A549 (cell line): ENCODE measurements at regions not wholly inside any gene's neighbourhood (a gene's known extent, or its start where the extent isn't known, plus 50 kb on each side); places are given as distances from the start of the nearest gene placed in this dataset.

ENCODE experiments used
- CEBPB ChIP-seq, 2 experiments: fragments of >200 bp in 1 of 2; sonication (Bioruptor Twin) in 1 of 2; formaldehyde crosslinking in 1 of 2; IDR thresholded peaks; 2 replicates each; pipeline ENCODE4 v1.6.1; 2012 to 2016
- EHMT2 ChIP-seq: fragments of 200-600 bp; sonication (generic); IDR thresholded peaks from 2 replicates; pipeline ENCODE4 v1.6.1; 2016; ENCODE audit warnings: antibody characterized with exemption, low read depth, mild to moderate bottlenecking, moderate library complexity
- EP300 ChIP-seq, 2 experiments: fragments of >200 bp; sonication (Bioruptor Twin); formaldehyde crosslinking; IDR thresholded peaks; 2 replicates in 1 of 2; 3 replicates in 1 of 2; pipeline ENCODE4 v1.6.1; 2016 to 2017
- ESRRA ChIP-seq: fragments of 150-350 bp; IDR thresholded peaks from 2 replicates; pipeline ENCODE4 v1.6.1; 2014; ENCODE audit warnings: mild to moderate bottlenecking, low read length, borderline replicate concordance
- FOSB ChIP-seq: fragments of 250-450 bp; sonication (Bioruptor Pico); IDR thresholded peaks from 2 replicates; pipeline ENCODE4 v1.5.0; 2020; ENCODE audit warnings: mild to moderate bottlenecking, moderate library complexity
- PHF8 ChIP-seq: fragments of 200-600 bp; sonication (generic); IDR thresholded peaks from 2 replicates; pipeline ENCODE4 v1.6.1; 2016; ENCODE audit warnings: low read depth, mild to moderate bottlenecking, antibody characterized with exemption, moderate library complexity, borderline replicate concordance
- POLR2A ChIP-seq: IDR thresholded peaks from 2 replicates; pipeline ENCODE4 v1.6.1; 2012; ENCODE audit warnings: mild to moderate bottlenecking, low read length
- POLR2AphosphoS2 ChIP-seq: conservative IDR thresholded peaks from 2 replicates; pipeline ENCODE4 v1.6.1; 2012; ENCODE audit warnings: low read length, improper control_type of control experiment, inconsistent platforms
- TP53 ChIP-seq: fragments of 250-450 bp; sonication (Bioruptor Pico); IDR thresholded peaks from 2 replicates; pipeline ENCODE4 v1.5.0; 2021; ENCODE audit warnings: mild to moderate bottlenecking, moderate library complexity
- ZC3H11A ChIP-seq: fragments of 450-650 bp; IDR thresholded peaks from 2 replicates; pipeline ENCODE4 v1.6.1; 2014; ENCODE audit warnings: antibody characterized with exemption, mild to moderate bottlenecking
- ZSCAN20 ChIP-seq: fragments of 250-450 bp; sonication (Bioruptor Pico); IDR thresholded peaks from 2 replicates; pipeline ENCODE4 v1.8.0; 2022; ENCODE audit warnings: mild to moderate bottlenecking, moderate library complexity
- TF ChIP-seq, protein P1 (sequence below): fragments of >200 bp; sonication (Bioruptor Twin); formaldehyde crosslinking; IDR thresholded peaks from 3 replicates; pipeline ENCODE4 v1.5.1; 2016
- TF ChIP-seq, protein P2 (sequence below): fragments of 150-350 bp; IDR thresholded peaks from 2 replicates; pipeline ENCODE4 v1.6.1; 2014; ENCODE audit warnings: low read depth, mild to moderate bottlenecking, low read length

DNA sequence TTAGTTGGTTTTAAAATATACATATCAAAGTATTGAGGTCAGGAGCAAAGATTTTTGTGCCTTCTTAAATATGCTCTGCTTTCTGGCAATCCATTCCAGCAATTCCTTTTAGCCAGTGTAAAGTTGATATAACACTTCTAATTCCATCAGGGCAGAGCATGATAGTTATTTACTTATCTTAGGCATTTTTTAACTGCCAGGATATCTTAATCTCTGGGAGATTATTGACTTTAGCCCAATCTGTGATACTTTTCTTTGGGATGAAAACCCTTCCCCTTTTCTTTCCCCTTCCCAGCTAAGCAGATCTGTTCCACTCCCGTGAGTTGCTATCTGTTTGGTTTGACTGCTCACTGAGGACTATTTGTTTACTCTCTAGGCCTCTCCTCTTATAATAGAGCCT, 168.7 kb upstream of the RSPO3 start:
- TF ChIP-seq, protein P1, sequence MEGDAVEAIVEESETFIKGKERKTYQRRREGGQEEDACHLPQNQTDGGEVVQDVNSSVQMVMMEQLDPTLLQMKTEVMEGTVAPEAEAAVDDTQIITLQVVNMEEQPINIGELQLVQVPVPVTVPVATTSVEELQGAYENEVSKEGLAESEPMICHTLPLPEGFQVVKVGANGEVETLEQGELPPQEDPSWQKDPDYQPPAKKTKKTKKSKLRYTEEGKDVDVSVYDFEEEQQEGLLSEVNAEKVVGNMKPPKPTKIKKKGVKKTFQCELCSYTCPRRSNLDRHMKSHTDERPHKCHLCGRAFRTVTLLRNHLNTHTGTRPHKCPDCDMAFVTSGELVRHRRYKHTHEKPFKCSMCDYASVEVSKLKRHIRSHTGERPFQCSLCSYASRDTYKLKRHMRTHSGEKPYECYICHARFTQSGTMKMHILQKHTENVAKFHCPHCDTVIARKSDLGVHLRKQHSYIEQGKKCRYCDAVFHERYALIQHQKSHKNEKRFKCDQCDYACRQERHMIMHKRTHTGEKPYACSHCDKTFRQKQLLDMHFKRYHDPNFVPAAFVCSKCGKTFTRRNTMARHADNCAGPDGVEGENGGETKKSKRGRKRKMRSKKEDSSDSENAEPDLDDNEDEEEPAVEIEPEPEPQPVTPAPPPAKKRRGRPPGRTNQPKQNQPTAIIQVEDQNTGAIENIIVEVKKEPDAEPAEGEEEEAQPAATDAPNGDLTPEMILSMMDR: no peak
- TF ChIP-seq TP53 (no peak), EHMT2 (no peak), FOSB (CRISPR knock-in tag) (no peak), ZSCAN20 (CRISPR knock-in tag) (no peak), PHF8 (no peak), CEBPB (IDR thresholded peaks at IDR 0.05) (no peak), POLR2AphosphoS2 (no peak), ZC3H11A (no peak), EP300 (IDR thresholded peaks at IDR 0.05) (no peak), POLR2A (no peak), ESRRA (no peak)
- TF ChIP-seq, protein P2, sequence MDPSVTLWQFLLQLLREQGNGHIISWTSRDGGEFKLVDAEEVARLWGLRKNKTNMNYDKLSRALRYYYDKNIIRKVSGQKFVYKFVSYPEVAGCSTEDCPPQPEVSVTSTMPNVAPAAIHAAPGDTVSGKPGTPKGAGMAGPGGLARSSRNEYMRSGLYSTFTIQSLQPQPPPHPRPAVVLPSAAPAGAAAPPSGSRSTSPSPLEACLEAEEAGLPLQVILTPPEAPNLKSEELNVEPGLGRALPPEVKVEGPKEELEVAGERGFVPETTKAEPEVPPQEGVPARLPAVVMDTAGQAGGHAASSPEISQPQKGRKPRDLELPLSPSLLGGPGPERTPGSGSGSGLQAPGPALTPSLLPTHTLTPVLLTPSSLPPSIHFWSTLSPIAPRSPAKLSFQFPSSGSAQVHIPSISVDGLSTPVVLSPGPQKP: no peak
